ENCODE measurements at regions not wholly inside any gene's neighbourhood (a gene's known extent, or its start where the extent isn't known, plus 50 kb on each side); places are given as distances from the start of the nearest gene placed in this dataset.
A peak's percentile ranks its signal among the peaks of the same experiment; 100 is the strongest.

GRCh38 chr13:89066868-89067466, 1395.8 kb downstream of the SLITRK5 start:
- Histone ChIP-seq H3K9ac (ENCODE audit: low read depth in 1 of 2, low read length in 2 of 2) (no peak overlapping the region), H3K27me3 (ENCODE audit: control insufficient read depth in 4 of 4, insufficient read depth in 4 of 4, low read length in 3 of 4) (peaks cover 0 to 2% (median 0%) of the 10 kb centered on the region in 4 donors), H3K4me1 (ENCODE audit: control insufficient read depth in 4 of 4, insufficient read depth in 4 of 4, low read length in 3 of 4) (no peaks in the 10 kb centered on the region), H3K9me3 (ENCODE audit: control insufficient read depth in 4 of 4, low read length in 3 of 4) (no peaks in the 10 kb centered on the region), H3K36me3 (ENCODE audit: control insufficient read depth in 4 of 4, insufficient read depth in 3 of 4, low read depth in 1 of 4, low read length in 3 of 4) (no peaks in the 10 kb centered on the region), H3K4me3 (ENCODE audit: low read depth in 1 of 3, low read length in 3 of 3) (no peak overlapping the region), H3K27ac (ENCODE audit: low read depth in 1 of 2, low read length in 2 of 2) (no peak overlapping the region)
- DNase-seq (ENCODE audit: low spot score) = no peak
- TF ChIP-seq RAD21 (IDR thresholded peaks at IDR 0.05) (peak; percentile 44 to 69), REST (IDR thresholded peaks at IDR 0.05) (no peak), CTCF (IDR thresholded peaks at IDR 0.05; ENCODE audit: low read depth, low read length, missing input control) (peak; percentile 10), EGR1 (IDR thresholded peaks at IDR 0.05; ENCODE audit: low read depth in 2 of 2) (no peak)
- WGBS = 37% methylated on average over 9 of the region's 9 CpGs

GRCh38 chr13:89072979-89073378, 1401.8 kb downstream of the SLITRK5 start:
- no peak overlapping the region for H3K9ac ChIP-seq (ENCODE audit: low read depth in 1 of 2, low read length in 2 of 2)
- 75% methylated on average over 1 of the region's 1 CpG for WGBS
- no peaks in the 10 kb centered on the region for H3K36me3 ChIP-seq (ENCODE audit: control insufficient read depth in 4 of 4, insufficient read depth in 3 of 4, low read depth in 1 of 4, low read length in 3 of 4)
- no peak for TF ChIP-seq HNF4A (conservative IDR thresholded peaks at IDR 0.05)
- no peak for TF ChIP-seq ZBTB33 (IDR thresholded peaks at IDR 0.05)
- TF ChIP-seq RAD21 (IDR thresholded peaks at IDR 0.05) = no peak
- no peaks in the 10 kb centered on the region for H3K9me3 ChIP-seq (ENCODE audit: control insufficient read depth in 4 of 4, low read length in 3 of 4)
- H3K4me3 ChIP-seq (ENCODE audit: low read depth in 1 of 3, low read length in 3 of 3) = no peak overlapping the region
- no peaks in the 10 kb centered on the region for H3K4me1 ChIP-seq (ENCODE audit: control insufficient read depth in 4 of 4, insufficient read depth in 4 of 4, low read length in 3 of 4)
- no peaks in the 10 kb centered on the region for H3K27me3 ChIP-seq (ENCODE audit: control insufficient read depth in 4 of 4, insufficient read depth in 4 of 4, low read length in 3 of 4)
- no peak for DNase-seq (ENCODE audit: low spot score)
- H3K27ac ChIP-seq (ENCODE audit: low read depth in 1 of 2, low read length in 2 of 2) = no peak overlapping the region

GRCh38 chr13:89076622-89077021, 1405.5 kb downstream of the SLITRK5 start:
- H3K36me3 ChIP-seq (ENCODE audit: control insufficient read depth in 4 of 4, insufficient read depth in 3 of 4, low read depth in 1 of 4, low read length in 3 of 4) = no peaks in the 10 kb centered on the region
- WGBS = 92% methylated on average over 2 of the region's 2 CpGs
- no peak for TF ChIP-seq RXRA (IDR thresholded peaks at IDR 0.05)
- no peak overlapping the region for H3K27ac ChIP-seq (ENCODE audit: low read depth in 1 of 2, low read length in 2 of 2)
- DNase-seq (ENCODE audit: low spot score) = no peak
- H3K4me3 ChIP-seq (ENCODE audit: low read depth in 1 of 3, low read length in 3 of 3) = no peak overlapping the region
- H3K27me3 ChIP-seq (ENCODE audit: control insufficient read depth in 4 of 4, insufficient read depth in 4 of 4, low read length in 3 of 4) = no peaks in the 10 kb centered on the region
- H3K9me3 ChIP-seq (ENCODE audit: control insufficient read depth in 4 of 4, low read length in 3 of 4) = no peaks in the 10 kb centered on the region
- H3K9ac ChIP-seq (ENCODE audit: low read depth in 1 of 2, low read length in 2 of 2) = no peak overlapping the region
- H3K4me1 ChIP-seq (ENCODE audit: control insufficient read depth in 4 of 4, insufficient read depth in 4 of 4, low read length in 3 of 4) = no peaks in the 10 kb centered on the region

Data from liver (tissue), 8 donors.